CD4-positive, CD25-positive, alpha-beta regulatory T cell (primary cell): ENCODE measurements at regions not wholly inside any gene's neighbourhood (a gene's known extent, or its start where the extent isn't known, plus 50 kb on each side); places are given as distances from the start of the nearest gene placed in this dataset.
A peak's percentile ranks its signal among the peaks of the same experiment; 100 is the strongest.

Experiments used
- ATAC-seq, 2 donors: fragments of 150-1000 bp; cut with Tn5 transposase; one replicate each; pipeline ENCODE4 v1.10.0; 2021; ENCODE audit warnings: low read depth in 2 of 2, moderate number of reproducible peaks in 2 of 2, moderate library complexity in 1 of 2
- DNase-seq, 3 donors: peaks; one replicate each; pipeline versions ENCODE4 v3.0.0 to v3.0.0-alpha.2; 2012 to 2022; ENCODE audit warnings: mixed read lengths in 1 of 3
- H3K27ac ChIP-seq: one replicate; pipeline ENCODE4 v1.7.0; 2013; ENCODE audit warnings: mild to moderate bottlenecking, low read length; ENCODE audit not compliant: insufficient read depth, poor library complexity, severe bottlenecking
- H3K27me3 ChIP-seq: one replicate; pipeline ENCODE4 v1.7.0; 2013; ENCODE audit warnings: low read length; ENCODE audit not compliant: control insufficient read depth, insufficient read depth
- H3K36me3 ChIP-seq: one replicate; pipeline ENCODE4 v1.7.0; 2013; ENCODE audit warnings: mild to moderate bottlenecking, low read length, moderate library complexity; ENCODE audit not compliant: control insufficient read depth, insufficient read depth
- H3K4me1 ChIP-seq: 2 replicates; pipeline ENCODE4 v1.7.0; 2013; ENCODE audit warnings: mild to moderate bottlenecking, low read length; ENCODE audit not compliant: insufficient read depth, control insufficient read depth, poor library complexity, severe bottlenecking
- H3K4me3 ChIP-seq: one replicate; pipeline ENCODE4 v1.7.0; 2013; ENCODE audit warnings: low read depth, mild to moderate bottlenecking, low read length, moderate library complexity
- H3K9me3 ChIP-seq, 2 experiments: 1 replicate in 1 of 2; 2 replicates in 1 of 2; pipeline ENCODE4 v1.7.0; 2013; ENCODE audit warnings: low read length in 2 of 2, mild to moderate bottlenecking in 1 of 2, moderate library complexity in 1 of 2; ENCODE audit not compliant: control insufficient read depth in 2 of 2
- H3K27ac Mint-ChIP-seq, 3 donors: one replicate each; pipeline ENCODE4 v1.8.0; 2020 to 2022; ENCODE audit warnings: mild to moderate bottlenecking in 3 of 3, mixed read lengths in 3 of 3, moderate library complexity in 2 of 3
- H3K27me3 Mint-ChIP-seq: one replicate; pipeline ENCODE4 v1.8.0; 2022; ENCODE audit warnings: mild to moderate bottlenecking, mixed read lengths
- H3K36me3 Mint-ChIP-seq: one replicate; pipeline ENCODE4 v1.8.0; 2020; ENCODE audit warnings: mixed read lengths
- H3K4me1 Mint-ChIP-seq, 4 donors: one replicate each; pipeline ENCODE4 v1.8.0; 2020 to 2022; ENCODE audit warnings: mixed read lengths in 4 of 4, mild to moderate bottlenecking in 1 of 4
- H3K4me3 Mint-ChIP-seq, 4 donors: one replicate each; pipeline ENCODE4 v1.8.0; 2020 to 2022; ENCODE audit warnings: mild to moderate bottlenecking in 4 of 4, mixed read lengths in 4 of 4, moderate library complexity in 3 of 4
- H3K9me3 Mint-ChIP-seq, 7 donors: one replicate each; pipeline ENCODE4 v1.8.0; 2020 to 2022; ENCODE audit warnings: mixed read lengths in 7 of 7, mild to moderate bottlenecking in 3 of 7, moderate library complexity in 2 of 7

- Mint-ChIP-seq H3K36me3 (no peaks in the 10 kb centered on the region), H3K4me3 (no peak overlapping the region), H3K4me1 (no peaks in the 10 kb centered on the region), H3K9me3 (peaks cover 0 to 1% (median 0%) of the 10 kb centered on the region in 7 donors), H3K27me3 (no peaks in the 10 kb centered on the region), H3K27ac (no peak overlapping the region)
- H3K27me3 ChIP-seq, result peaks cover 1% of the 10 kb centered on the region
- H3K4me3 ChIP-seq, result no peak overlapping the region
- DNase-seq (peak in 1 of 3 donors; percentile 4), ATAC-seq (no peak)
- no peak overlapping the region for H3K27ac ChIP-seq
- no peaks in the 10 kb centered on the region for H3K4me1 ChIP-seq
- H3K9me3 ChIP-seq, result no peaks in the 10 kb centered on the region
- H3K36me3 ChIP-seq, result no peaks in the 10 kb centered on the region
These were observed 127.4 kb upstream of the SFRP2 start for GRCh38 chr4:153916273-153916755.

- H3K4me3 Mint-ChIP-seq, result no peak overlapping the region
- Histone ChIP-seq H3K27me3 (peaks cover 1% of the 10 kb centered on the region), H3K36me3 (no peaks in the 10 kb centered on the region), H3K9me3 (no peaks in the 10 kb centered on the region), H3K27ac (no peak overlapping the region), H3K4me1 (no peaks in the 10 kb centered on the region), H3K4me3 (no peak overlapping the region)
- no peak overlapping the region for H3K27ac Mint-ChIP-seq
- no peaks in the 10 kb centered on the region for H3K36me3 Mint-ChIP-seq
- ATAC-seq, result no peak
- H3K4me1 Mint-ChIP-seq, result peaks cover 0 to under 1% (median 0%) of the 10 kb centered on the region in 4 donors
- DNase-seq, result no peak
- peaks cover 0 to 1% (median 0%) of the 10 kb centered on the region in 7 donors for H3K9me3 Mint-ChIP-seq
- no peaks in the 10 kb centered on the region for H3K27me3 Mint-ChIP-seq
These were observed 123.4 kb upstream of the SFRP2 start for GRCh38 chr4:153912301-153912700.

- Mint-ChIP-seq H3K27me3 (no peaks in the 10 kb centered on the region), H3K9me3 (peaks cover 0 to 2% (median 0%) of the 10 kb centered on the region in 7 donors), H3K4me3 (no peak overlapping the region), H3K4me1 (peaks cover 0 to 2% (median 0%) of the 10 kb centered on the region in 4 donors), H3K36me3 (no peaks in the 10 kb centered on the region), H3K27ac (no peak overlapping the region)
- DNase-seq, result no peak
- Histone ChIP-seq H3K27me3 (peaks cover 1% of the 10 kb centered on the region), H3K27ac (no peak overlapping the region), H3K4me3 (no peak overlapping the region), H3K36me3 (no peaks in the 10 kb centered on the region), H3K4me1 (no peaks in the 10 kb centered on the region), H3K9me3 (no peaks in the 10 kb centered on the region)
- ATAC-seq, result no peak
These were observed 120.8 kb upstream of the SFRP2 start for GRCh38 chr4:153909672-153910071.

GRCh38 chr4:153906231-153906630 is 117.3 kb upstream of the SFRP2 start:
- DNase-seq (no peak), ATAC-seq (no peak)
- Mint-ChIP-seq H3K4me3 (no peak overlapping the region), H3K36me3 (no peaks in the 10 kb centered on the region), H3K27ac (no peak overlapping the region), H3K27me3 (no peaks in the 10 kb centered on the region), H3K4me1 (peaks cover 0 to 2% (median 0%) of the 10 kb centered on the region in 4 donors), H3K9me3 (peaks cover 0 to 2% (median 0%) of the 10 kb centered on the region in 7 donors)
- Histone ChIP-seq H3K9me3 (no peaks in the 10 kb centered on the region), H3K27me3 (no peaks in the 10 kb centered on the region), H3K36me3 (no peaks in the 10 kb centered on the region), H3K27ac (no peak overlapping the region), H3K4me3 (no peak overlapping the region), H3K4me1 (no peaks in the 10 kb centered on the region)

- ATAC-seq (no peak), DNase-seq (no peak)
- H3K9me3 Mint-ChIP-seq, result peaks cover 0 to 2% (median 0%) of the 10 kb centered on the region in 7 donors
- H3K4me3 Mint-ChIP-seq, result no peak overlapping the region
- Histone ChIP-seq H3K36me3 (no peaks in the 10 kb centered on the region), H3K4me3 (no peak overlapping the region), H3K9me3 (no peaks in the 10 kb centered on the region), H3K27ac (no peak overlapping the region), H3K4me1 (no peaks in the 10 kb centered on the region), H3K27me3 (no peaks in the 10 kb centered on the region)
- no peak overlapping the region for H3K27ac Mint-ChIP-seq
- H3K4me1 Mint-ChIP-seq, result peaks cover 0 to 2% (median 0%) of the 10 kb centered on the region in 4 donors
- H3K36me3 Mint-ChIP-seq, result no peaks in the 10 kb centered on the region
- H3K27me3 Mint-ChIP-seq, result no peaks in the 10 kb centered on the region
These were observed 116.3 kb upstream of the SFRP2 start for GRCh38 chr4:153905231-153905630.

DNA sequence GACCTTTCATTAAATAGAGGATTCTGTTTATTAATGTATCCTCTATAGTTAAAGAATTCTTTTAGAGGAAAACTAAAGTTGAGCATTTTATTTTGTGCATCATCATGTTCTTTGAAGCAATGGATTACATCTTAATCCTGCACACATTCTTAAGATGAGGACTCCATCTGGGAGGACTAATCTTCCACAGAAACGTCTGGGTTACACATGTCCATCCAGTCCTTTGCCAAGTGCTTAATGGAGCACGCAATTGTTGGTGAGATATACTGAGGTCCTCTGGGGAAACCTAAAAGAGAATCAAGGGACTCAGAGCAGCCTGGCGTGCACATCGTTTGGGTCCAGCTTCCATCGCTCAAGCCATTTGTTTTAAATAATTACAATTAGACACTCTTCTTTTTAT is 115.1 kb upstream of the SFRP2 start:
- Mint-ChIP-seq H3K4me1 (peaks cover 0 to 2% (median 0%) of the 10 kb centered on the region in 4 donors), H3K9me3 (peaks cover 0 to 2% (median 0%) of the 10 kb centered on the region in 7 donors), H3K27me3 (no peaks in the 10 kb centered on the region), H3K4me3 (no peak overlapping the region), H3K27ac (no peak overlapping the region), H3K36me3 (no peaks in the 10 kb centered on the region)
- H3K4me3 ChIP-seq, result no peak overlapping the region
- no peaks in the 10 kb centered on the region for H3K4me1 ChIP-seq
- no peaks in the 10 kb centered on the region for H3K9me3 ChIP-seq
- DNase-seq (no peak), ATAC-seq (no peak)
- no peaks in the 10 kb centered on the region for H3K36me3 ChIP-seq
- no peaks in the 10 kb centered on the region for H3K27me3 ChIP-seq
- no peak overlapping the region for H3K27ac ChIP-seq

DNA sequence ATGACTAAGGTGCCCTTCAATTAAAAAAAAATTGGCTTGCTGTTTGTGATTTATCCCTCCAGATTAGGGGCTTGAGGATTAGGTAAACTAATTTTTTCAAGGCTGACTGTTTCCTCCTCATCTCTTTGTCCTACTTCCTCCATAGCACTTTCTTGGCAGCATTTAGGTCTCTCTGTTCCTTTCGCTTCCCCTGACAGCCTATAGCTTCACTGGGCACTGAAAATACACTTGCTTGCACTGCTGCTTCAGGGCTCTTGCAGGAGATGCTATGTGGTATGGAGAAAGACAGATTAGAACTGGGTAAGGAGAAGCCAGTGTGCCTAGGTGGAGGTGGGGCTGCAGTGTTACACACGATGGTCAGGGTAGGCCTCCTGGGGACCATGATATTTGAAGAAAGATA is 112.3 kb upstream of the SFRP2 start:
- ATAC-seq, result no peak
- H3K9me3 Mint-ChIP-seq, result peaks cover 0 to 4% (median 0%) of the 10 kb centered on the region in 7 donors
- Histone ChIP-seq H3K4me1 (no peaks in the 10 kb centered on the region), H3K27ac (no peak overlapping the region), H3K36me3 (no peaks in the 10 kb centered on the region), H3K4me3 (no peak overlapping the region), H3K9me3 (no peaks in the 10 kb centered on the region), H3K27me3 (no peaks in the 10 kb centered on the region)
- H3K4me1 Mint-ChIP-seq, result no peaks in the 10 kb centered on the region
- no peak overlapping the region for H3K4me3 Mint-ChIP-seq
- H3K27me3 Mint-ChIP-seq, result no peaks in the 10 kb centered on the region
- H3K36me3 Mint-ChIP-seq, result peaks cover 3% of the 10 kb centered on the region
- no peak for DNase-seq
- no peak overlapping the region for H3K27ac Mint-ChIP-seq

- no peak overlapping the region for H3K4me3 ChIP-seq
- H3K27ac ChIP-seq, result no peak overlapping the region
- H3K36me3 ChIP-seq, result no peaks in the 10 kb centered on the region
- no peak for DNase-seq
- H3K27me3 ChIP-seq, result no peaks in the 10 kb centered on the region
- no peak overlapping the region for H3K27ac Mint-ChIP-seq
- no peaks in the 10 kb centered on the region for H3K4me1 Mint-ChIP-seq
- H3K9me3 Mint-ChIP-seq, result peaks cover 0 to 4% (median 0%) of the 10 kb centered on the region in 7 donors
- no peaks in the 10 kb centered on the region for H3K9me3 ChIP-seq
- no peak overlapping the region for H3K4me3 Mint-ChIP-seq
- H3K36me3 Mint-ChIP-seq, result peaks cover 3% of the 10 kb centered on the region
- ATAC-seq, result no peak
- no peaks in the 10 kb centered on the region for H3K27me3 Mint-ChIP-seq
- no peaks in the 10 kb centered on the region for H3K4me1 ChIP-seq
These were observed 111.5 kb upstream of the SFRP2 start for GRCh38 chr4:153900426-153900825.
